ENCODE measurements at regions not wholly inside any gene's neighbourhood (a gene's known extent, or its start where the extent isn't known, plus 50 kb on each side); places are given as distances from the start of the nearest gene placed in this dataset.

DNA sequence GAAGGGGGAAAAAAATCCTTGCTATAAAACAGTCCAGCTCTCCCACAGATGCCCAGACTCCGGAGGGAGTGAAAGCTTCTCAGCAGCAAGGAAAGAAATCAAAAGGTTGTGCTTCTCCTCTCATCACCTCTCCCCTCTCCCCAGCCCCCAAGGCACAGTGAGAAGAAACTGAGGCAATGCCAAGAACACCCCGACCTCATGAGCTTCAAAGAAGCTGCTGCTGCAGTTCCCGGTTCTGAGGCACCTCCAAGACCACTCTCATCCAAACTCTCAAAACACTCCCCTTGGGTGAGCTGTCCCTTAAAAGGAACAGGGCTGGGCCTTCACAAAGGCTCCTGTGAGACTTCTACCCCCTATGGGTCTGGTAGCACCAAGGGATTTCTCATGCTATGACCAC lies 62.0 kb upstream of the KLF7 start:
- Histone ChIP-seq H3K9ac (ENCODE audit: low read length) (no peak overlapping the region), H2AFZ (ENCODE audit: low read depth, low read length, severe bottlenecking) (no peak overlapping the region), H3K4me3 (ENCODE audit: insufficient read depth, low read length, poor library complexity, severe bottlenecking) (no peak overlapping the region), H3K27me3 (ENCODE audit: low read length) (no peaks in the 10 kb centered on the region), H3K27ac (ENCODE audit: low read depth, low read length) (no peak overlapping the region), H3K9me2 (replicated peaks; ENCODE audit: insufficient read depth, low read length) (no peaks in the 10 kb centered on the region), H3F3A (ENCODE audit: insufficient read depth) (no peaks in the 10 kb centered on the region), H3K9me3 (ENCODE audit: insufficient read depth, low read length) (no peaks in the 10 kb centered on the region), H3K36me3 (ENCODE audit: low read length) (no peaks in the 10 kb centered on the region), H3K4me2 (ENCODE audit: low read depth, low read length, poor library complexity, severe bottlenecking) (no peak overlapping the region), H4K20me1 (ENCODE audit: low read depth, low read length) (no peaks in the 10 kb centered on the region), H3K79me2 (ENCODE audit: insufficient read depth, low read length) (no peaks in the 10 kb centered on the region)
- TF ChIP-seq, protein P1, sequence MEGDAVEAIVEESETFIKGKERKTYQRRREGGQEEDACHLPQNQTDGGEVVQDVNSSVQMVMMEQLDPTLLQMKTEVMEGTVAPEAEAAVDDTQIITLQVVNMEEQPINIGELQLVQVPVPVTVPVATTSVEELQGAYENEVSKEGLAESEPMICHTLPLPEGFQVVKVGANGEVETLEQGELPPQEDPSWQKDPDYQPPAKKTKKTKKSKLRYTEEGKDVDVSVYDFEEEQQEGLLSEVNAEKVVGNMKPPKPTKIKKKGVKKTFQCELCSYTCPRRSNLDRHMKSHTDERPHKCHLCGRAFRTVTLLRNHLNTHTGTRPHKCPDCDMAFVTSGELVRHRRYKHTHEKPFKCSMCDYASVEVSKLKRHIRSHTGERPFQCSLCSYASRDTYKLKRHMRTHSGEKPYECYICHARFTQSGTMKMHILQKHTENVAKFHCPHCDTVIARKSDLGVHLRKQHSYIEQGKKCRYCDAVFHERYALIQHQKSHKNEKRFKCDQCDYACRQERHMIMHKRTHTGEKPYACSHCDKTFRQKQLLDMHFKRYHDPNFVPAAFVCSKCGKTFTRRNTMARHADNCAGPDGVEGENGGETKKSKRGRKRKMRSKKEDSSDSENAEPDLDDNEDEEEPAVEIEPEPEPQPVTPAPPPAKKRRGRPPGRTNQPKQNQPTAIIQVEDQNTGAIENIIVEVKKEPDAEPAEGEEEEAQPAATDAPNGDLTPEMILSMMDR (IDR thresholded peaks at IDR 0.05; ENCODE audit: insufficient read depth, low read length, poor library complexity, severe bottlenecking): no peak
- TF ChIP-seq EZH2phosphoT487 (conservative IDR thresholded peaks at IDR 0.05; ENCODE audit: low read length): no peak

DNA sequence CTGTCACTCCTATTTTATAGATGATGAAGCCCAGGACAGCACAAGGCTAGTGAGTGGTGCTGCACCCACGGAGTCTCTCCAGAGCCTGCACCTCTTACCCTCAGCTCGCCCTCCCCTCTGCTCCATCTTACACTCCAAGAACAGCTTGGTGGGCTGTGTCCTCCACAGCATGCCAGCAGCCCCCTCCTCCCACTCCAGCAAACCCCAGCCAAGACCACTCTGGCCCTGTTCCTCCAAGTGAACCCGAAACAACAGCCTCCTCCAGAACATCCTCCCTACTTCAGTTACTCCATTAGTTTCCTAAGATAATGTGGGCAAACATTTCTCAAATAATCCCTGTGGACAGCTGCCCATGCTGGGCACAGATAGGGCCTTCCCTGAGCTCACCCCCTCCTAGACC lies 62.7 kb upstream of the KLF7 start:
- H3K79me2 ChIP-seq (ENCODE audit: insufficient read depth, low read length): no peaks in the 10 kb centered on the region
- H2AFZ ChIP-seq (ENCODE audit: low read depth, low read length, severe bottlenecking): no peak overlapping the region
- H3K4me3 ChIP-seq (ENCODE audit: insufficient read depth, low read length, poor library complexity, severe bottlenecking): no peak overlapping the region
- no peaks in the 10 kb centered on the region for H3F3A ChIP-seq (ENCODE audit: insufficient read depth)
- TF ChIP-seq, protein P1 (IDR thresholded peaks at IDR 0.05; ENCODE audit: insufficient read depth, low read length, poor library complexity, severe bottlenecking): no peak
- TF ChIP-seq EZH2phosphoT487 (conservative IDR thresholded peaks at IDR 0.05; ENCODE audit: low read length): no peak
- H3K9me2 ChIP-seq (replicated peaks; ENCODE audit: insufficient read depth, low read length): no peaks in the 10 kb centered on the region
- H4K20me1 ChIP-seq (ENCODE audit: low read depth, low read length): no peaks in the 10 kb centered on the region
- no peak overlapping the region for H3K9ac ChIP-seq (ENCODE audit: low read length)
- no peak overlapping the region for H3K4me2 ChIP-seq (ENCODE audit: low read depth, low read length, poor library complexity, severe bottlenecking)
- no peaks in the 10 kb centered on the region for H3K36me3 ChIP-seq (ENCODE audit: low read length)
- H3K27ac ChIP-seq (ENCODE audit: low read depth, low read length): no peak overlapping the region
- no peaks in the 10 kb centered on the region for H3K27me3 ChIP-seq (ENCODE audit: low read length)
- no peaks in the 10 kb centered on the region for H3K9me3 ChIP-seq (ENCODE audit: insufficient read depth, low read length)

DNA sequence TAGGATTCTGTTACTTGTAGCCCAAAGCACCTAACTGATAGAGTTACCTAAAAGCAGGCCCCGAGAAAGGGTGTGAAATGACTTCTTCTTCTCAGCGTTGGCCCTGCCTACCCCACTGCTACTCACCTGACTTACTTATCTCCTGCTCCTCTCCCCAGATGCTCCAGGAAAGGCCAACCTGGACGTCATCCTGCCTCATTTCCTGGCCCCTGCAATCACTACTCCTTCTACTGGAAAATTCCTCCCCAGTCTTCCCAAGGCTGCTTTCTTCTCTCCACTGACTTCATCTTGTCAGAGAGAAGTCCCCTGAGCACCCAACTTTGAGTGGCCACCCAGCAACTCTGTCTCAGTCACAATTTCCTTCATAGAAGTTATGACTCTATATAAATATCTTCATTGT lies 63.4 kb upstream of the KLF7 start:
- no peak overlapping the region for H3K9ac ChIP-seq (ENCODE audit: low read length)
- no peaks in the 10 kb centered on the region for H3K79me2 ChIP-seq (ENCODE audit: insufficient read depth, low read length)
- H2AFZ ChIP-seq (ENCODE audit: low read depth, low read length, severe bottlenecking): no peak overlapping the region
- no peak overlapping the region for H3K4me3 ChIP-seq (ENCODE audit: insufficient read depth, low read length, poor library complexity, severe bottlenecking)
- no peaks in the 10 kb centered on the region for H3K27me3 ChIP-seq (ENCODE audit: low read length)
- H3K9me2 ChIP-seq (replicated peaks; ENCODE audit: insufficient read depth, low read length): no peaks in the 10 kb centered on the region
- no peak overlapping the region for H3K27ac ChIP-seq (ENCODE audit: low read depth, low read length)
- TF ChIP-seq, protein P1 (IDR thresholded peaks at IDR 0.05; ENCODE audit: insufficient read depth, low read length, poor library complexity, severe bottlenecking): no peak
- no peak for TF ChIP-seq EZH2phosphoT487 (conservative IDR thresholded peaks at IDR 0.05; ENCODE audit: low read length)
- H3K4me2 ChIP-seq (ENCODE audit: low read depth, low read length, poor library complexity, severe bottlenecking): no peak overlapping the region
- H3F3A ChIP-seq (ENCODE audit: insufficient read depth): no peaks in the 10 kb centered on the region
- no peaks in the 10 kb centered on the region for H4K20me1 ChIP-seq (ENCODE audit: low read depth, low read length)
- H3K9me3 ChIP-seq (ENCODE audit: insufficient read depth, low read length): no peaks in the 10 kb centered on the region
- no peaks in the 10 kb centered on the region for H3K36me3 ChIP-seq (ENCODE audit: low read length)

Data from SU-DHL-6 (cell line).